Vagina (tissue), 2 donors: ENCODE measurements at regions not wholly inside any gene's neighbourhood (a gene's known extent, or its start where the extent isn't known, plus 50 kb on each side); places are given as distances from the start of the nearest gene placed in this dataset.

Source experiments
- POLR2A ChIP-seq, 2 donors: fragments of 450-650 bp; IDR thresholded peaks; one replicate each; pipeline ENCODE4 v1.6.1; 2017; ENCODE audit warnings: antibody characterized with exemption in 2 of 2, mild to moderate bottlenecking in 2 of 2, moderate library complexity in 2 of 2
- POLR2AphosphoS5 ChIP-seq, 2 donors: sonication (generic); formaldehyde crosslinking; IDR thresholded peaks; one replicate each; pipeline ENCODE4 v1.9.0; 2017; ENCODE audit warnings: antibody characterized with exemption in 2 of 2, mild to moderate bottlenecking in 2 of 2, low read depth in 1 of 2; ENCODE audit not compliant: insufficient read depth in 1 of 2
- TF ChIP-seq, protein P1 (sequence below), 3 experiments: fragments of 450-650 bp in 2 of 3; fragments of 200-600 bp in 1 of 3; sonication (generic) in 1 of 3; IDR thresholded peaks; one replicate each; pipeline ENCODE4 v1.5.1; 2017 to 2019; ENCODE audit warnings: antibody characterized with exemption in 3 of 3, mild to moderate bottlenecking in 2 of 3, moderate library complexity in 2 of 3

DNA sequence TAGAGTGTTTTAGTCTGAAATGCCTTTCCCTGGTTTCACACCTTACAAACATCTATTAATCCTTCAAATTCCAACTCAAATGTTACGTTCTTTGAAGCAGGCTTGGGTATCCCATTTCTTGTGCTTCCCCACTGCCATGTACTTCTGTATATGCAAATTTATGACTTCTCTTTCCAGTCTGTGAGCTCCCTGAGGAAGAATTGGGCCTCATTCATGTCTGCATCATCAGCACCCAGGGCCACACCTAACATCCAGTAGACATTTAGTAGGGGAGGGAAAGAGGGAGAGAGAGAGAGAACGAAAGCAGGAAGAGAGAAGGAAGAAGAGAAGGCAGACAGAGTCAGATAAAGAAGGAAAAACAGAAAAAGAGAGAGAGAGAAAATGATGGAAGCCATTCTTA, 53.3 kb upstream of the KY start:
- TF ChIP-seq, protein P1, sequence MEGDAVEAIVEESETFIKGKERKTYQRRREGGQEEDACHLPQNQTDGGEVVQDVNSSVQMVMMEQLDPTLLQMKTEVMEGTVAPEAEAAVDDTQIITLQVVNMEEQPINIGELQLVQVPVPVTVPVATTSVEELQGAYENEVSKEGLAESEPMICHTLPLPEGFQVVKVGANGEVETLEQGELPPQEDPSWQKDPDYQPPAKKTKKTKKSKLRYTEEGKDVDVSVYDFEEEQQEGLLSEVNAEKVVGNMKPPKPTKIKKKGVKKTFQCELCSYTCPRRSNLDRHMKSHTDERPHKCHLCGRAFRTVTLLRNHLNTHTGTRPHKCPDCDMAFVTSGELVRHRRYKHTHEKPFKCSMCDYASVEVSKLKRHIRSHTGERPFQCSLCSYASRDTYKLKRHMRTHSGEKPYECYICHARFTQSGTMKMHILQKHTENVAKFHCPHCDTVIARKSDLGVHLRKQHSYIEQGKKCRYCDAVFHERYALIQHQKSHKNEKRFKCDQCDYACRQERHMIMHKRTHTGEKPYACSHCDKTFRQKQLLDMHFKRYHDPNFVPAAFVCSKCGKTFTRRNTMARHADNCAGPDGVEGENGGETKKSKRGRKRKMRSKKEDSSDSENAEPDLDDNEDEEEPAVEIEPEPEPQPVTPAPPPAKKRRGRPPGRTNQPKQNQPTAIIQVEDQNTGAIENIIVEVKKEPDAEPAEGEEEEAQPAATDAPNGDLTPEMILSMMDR (IDR thresholded peaks at IDR 0.05): no peak
- TF ChIP-seq POLR2AphosphoS5 (IDR thresholded peaks at IDR 0.05; ENCODE audit: insufficient read depth in 1 of 2, low read depth in 1 of 2) (no peak), POLR2A (IDR thresholded peaks at IDR 0.05) (no peak)
